Uterus (tissue), 3 donors: ENCODE measurements at regions not wholly inside any gene's neighbourhood (a gene's known extent, or its start where the extent isn't known, plus 50 kb on each side); places are given as distances from the start of the nearest gene placed in this dataset.

Experiments used
- DNase-seq, 2 donors: peaks; one replicate each; pipeline ENCODE4 v3.0.0-alpha.2; 2019 to 2020
- H3K27ac ChIP-seq, 2 donors: fragments of 200-600 bp; sonication (generic); 1 replicate in 1 of 2; 2 replicates in 1 of 2; pipeline ENCODE4 v1.5.1; 2016 to 2018
- H3K27me3 ChIP-seq, 2 donors: fragments of 200-600 bp; sonication (generic); one replicate each; pipeline ENCODE4 v1.5.1; 2018 to 2019; ENCODE audit warnings: control low read depth in 1 of 2
- H3K36me3 ChIP-seq, 2 donors: fragments of 200-600 bp; sonication (generic); one replicate each; pipeline ENCODE4 v1.5.1; 2019; ENCODE audit warnings: control low read depth in 1 of 2
- H3K4me1 ChIP-seq, 2 donors: fragments of 200-600 bp; sonication (generic); one replicate each; pipeline ENCODE4 v1.5.1; 2018 to 2019; ENCODE audit warnings: control low read depth in 1 of 2
- H3K4me3 ChIP-seq, 2 donors: fragments of 200-600 bp; sonication (generic); 1 replicate in 1 of 2; 2 replicates in 1 of 2; pipeline ENCODE4 v1.5.1; 2018 to 2019; ENCODE audit warnings: mild to moderate bottlenecking in 1 of 2
- H3K9me3 ChIP-seq, 2 donors: fragments of 200-600 bp; sonication (generic); one replicate each; pipeline ENCODE4 v1.5.1; 2019; ENCODE audit warnings: control low read depth in 1 of 2
- POLR2A ChIP-seq, 2 donors: fragments of 450-650 bp; IDR thresholded peaks; one replicate each; pipeline ENCODE4 v1.6.1; 2016; ENCODE audit warnings: antibody characterized with exemption in 2 of 2, mild to moderate bottlenecking in 1 of 2, moderate library complexity in 1 of 2
- intact Hi-C: fragments of 100-400 bp; cut with DNase I; formaldehyde crosslinking; loops from one replicate; pipeline ENCODE4 v1.15.1; 2023; ENCODE audit warnings: low total_unique reads
- TF ChIP-seq, protein P1 (sequence below), 4 experiments: fragments of 200-600 bp in 2 of 4; fragments of 450-650 bp in 2 of 4; sonication (generic) in 2 of 4; IDR thresholded peaks; one replicate each; pipeline ENCODE4 v1.5.1; 2016 to 2019; ENCODE audit warnings: antibody characterized with exemption in 4 of 4, mild to moderate bottlenecking in 2 of 4, moderate library complexity in 1 of 4
- donor health status: DM: yes; HTN: yes; CAD: no.

DNA sequence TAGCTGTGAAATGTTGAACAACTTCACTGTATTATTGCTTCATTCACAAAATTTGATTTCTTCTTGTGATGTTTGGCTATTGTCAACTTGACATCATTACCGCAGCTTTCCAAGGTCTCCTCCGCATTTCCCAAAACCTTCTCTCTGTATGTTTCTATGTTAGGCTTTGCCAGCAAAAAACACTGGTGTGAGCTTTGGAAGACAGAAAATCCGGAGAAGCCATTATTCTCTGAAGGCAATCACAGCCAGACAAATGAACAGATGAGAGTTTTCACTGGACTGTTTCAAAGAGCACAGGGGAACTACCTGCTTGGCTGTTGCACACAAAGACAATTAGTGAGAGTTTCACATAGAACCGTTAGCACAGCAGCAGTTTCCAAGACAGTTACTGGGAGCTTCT is 609.6 kb downstream of the BRINP3 start:
- intact Hi-C loops: no loop called here
- H3K9me3 ChIP-seq: no peaks in the 10 kb centered on the region
- no peaks in the 10 kb centered on the region for H3K4me1 ChIP-seq
- H3K27ac ChIP-seq: no peak overlapping the region
- no peaks in the 10 kb centered on the region for H3K36me3 ChIP-seq
- no peak overlapping the region for H3K4me3 ChIP-seq
- no peak for DNase-seq
- no peaks in the 10 kb centered on the region for H3K27me3 ChIP-seq
- no peak for TF ChIP-seq POLR2A (IDR thresholded peaks at IDR 0.05)
- TF ChIP-seq, protein P1, sequence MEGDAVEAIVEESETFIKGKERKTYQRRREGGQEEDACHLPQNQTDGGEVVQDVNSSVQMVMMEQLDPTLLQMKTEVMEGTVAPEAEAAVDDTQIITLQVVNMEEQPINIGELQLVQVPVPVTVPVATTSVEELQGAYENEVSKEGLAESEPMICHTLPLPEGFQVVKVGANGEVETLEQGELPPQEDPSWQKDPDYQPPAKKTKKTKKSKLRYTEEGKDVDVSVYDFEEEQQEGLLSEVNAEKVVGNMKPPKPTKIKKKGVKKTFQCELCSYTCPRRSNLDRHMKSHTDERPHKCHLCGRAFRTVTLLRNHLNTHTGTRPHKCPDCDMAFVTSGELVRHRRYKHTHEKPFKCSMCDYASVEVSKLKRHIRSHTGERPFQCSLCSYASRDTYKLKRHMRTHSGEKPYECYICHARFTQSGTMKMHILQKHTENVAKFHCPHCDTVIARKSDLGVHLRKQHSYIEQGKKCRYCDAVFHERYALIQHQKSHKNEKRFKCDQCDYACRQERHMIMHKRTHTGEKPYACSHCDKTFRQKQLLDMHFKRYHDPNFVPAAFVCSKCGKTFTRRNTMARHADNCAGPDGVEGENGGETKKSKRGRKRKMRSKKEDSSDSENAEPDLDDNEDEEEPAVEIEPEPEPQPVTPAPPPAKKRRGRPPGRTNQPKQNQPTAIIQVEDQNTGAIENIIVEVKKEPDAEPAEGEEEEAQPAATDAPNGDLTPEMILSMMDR (IDR thresholded peaks at IDR 0.05): no peak

DNA sequence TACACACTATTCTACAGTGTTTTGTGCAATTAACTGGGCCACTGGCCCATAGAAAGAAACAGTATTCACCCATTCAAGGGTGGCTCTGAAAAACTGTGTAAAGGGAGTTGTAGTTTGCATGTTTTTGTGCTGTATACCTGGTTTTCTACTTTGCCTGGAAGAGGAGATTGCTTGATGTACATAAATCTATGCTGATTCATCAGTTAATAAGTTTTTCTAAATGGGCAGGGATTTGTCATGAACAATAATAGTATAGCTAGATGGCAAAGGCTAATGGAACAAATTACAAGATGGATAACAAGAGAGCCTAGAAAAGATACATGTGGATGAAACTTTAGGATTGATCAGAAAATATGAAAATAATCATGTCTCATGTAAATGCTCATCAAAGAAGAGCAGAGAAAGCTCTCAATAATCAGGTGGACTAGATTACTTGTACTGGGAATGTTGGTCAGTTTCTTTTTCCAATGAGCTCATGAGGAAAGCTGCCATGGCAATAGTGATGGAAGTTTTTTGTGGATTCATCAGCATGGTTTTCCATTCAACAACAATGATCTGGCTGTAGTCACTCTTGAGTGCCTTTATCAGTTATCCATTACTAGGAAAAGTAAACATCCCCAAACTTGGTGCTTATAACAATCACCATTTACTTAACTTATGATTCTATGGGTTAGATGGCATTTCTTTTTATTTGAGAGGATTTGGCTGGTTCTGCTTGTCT is 602.8 kb downstream of the BRINP3 start:
- intact Hi-C loops: no loop called here
- TF ChIP-seq POLR2A (IDR thresholded peaks at IDR 0.05): no peak
- TF ChIP-seq, protein P1 (IDR thresholded peaks at IDR 0.05): no peak

DNA sequence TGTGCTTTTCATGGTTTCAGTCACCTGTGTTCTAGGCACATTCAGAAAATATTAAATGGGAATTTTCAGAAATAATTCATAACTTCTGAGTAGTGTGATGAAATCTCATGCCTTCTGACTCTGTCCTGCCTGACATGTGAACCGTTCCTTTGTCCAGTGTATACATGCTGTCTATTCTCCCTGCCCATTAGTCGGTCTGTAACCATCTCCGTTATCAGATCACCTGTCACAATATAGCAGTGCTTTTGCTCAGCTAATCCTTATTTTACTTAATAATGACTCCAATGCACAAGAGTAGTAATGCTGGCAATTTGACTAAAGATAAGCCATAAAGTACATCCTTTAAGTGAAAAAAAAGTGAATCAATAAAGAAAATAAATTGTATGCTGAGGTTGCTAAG is 597.5 kb downstream of the BRINP3 start:
- no peaks in the 10 kb centered on the region for H3K4me1 ChIP-seq
- no peak overlapping the region for H3K4me3 ChIP-seq
- no peak for DNase-seq
- H3K9me3 ChIP-seq: no peaks in the 10 kb centered on the region
- intact Hi-C loops: no loop called here
- no peak overlapping the region for H3K27ac ChIP-seq
- no peak for TF ChIP-seq POLR2A (IDR thresholded peaks at IDR 0.05)
- TF ChIP-seq, protein P1 (IDR thresholded peaks at IDR 0.05): no peak
- H3K27me3 ChIP-seq: no peaks in the 10 kb centered on the region
- no peaks in the 10 kb centered on the region for H3K36me3 ChIP-seq

More for the DNA sequence above, 602.8 kb downstream of the BRINP3 start:
- no peak for DNase-seq
- no peaks in the 10 kb centered on the region for H3K9me3 ChIP-seq
- no peaks in the 10 kb centered on the region for H3K36me3 ChIP-seq
- H3K27me3 ChIP-seq: no peaks in the 10 kb centered on the region
- no peak overlapping the region for H3K4me3 ChIP-seq
- no peak overlapping the region for H3K27ac ChIP-seq
- no peaks in the 10 kb centered on the region for H3K4me1 ChIP-seq

DNA sequence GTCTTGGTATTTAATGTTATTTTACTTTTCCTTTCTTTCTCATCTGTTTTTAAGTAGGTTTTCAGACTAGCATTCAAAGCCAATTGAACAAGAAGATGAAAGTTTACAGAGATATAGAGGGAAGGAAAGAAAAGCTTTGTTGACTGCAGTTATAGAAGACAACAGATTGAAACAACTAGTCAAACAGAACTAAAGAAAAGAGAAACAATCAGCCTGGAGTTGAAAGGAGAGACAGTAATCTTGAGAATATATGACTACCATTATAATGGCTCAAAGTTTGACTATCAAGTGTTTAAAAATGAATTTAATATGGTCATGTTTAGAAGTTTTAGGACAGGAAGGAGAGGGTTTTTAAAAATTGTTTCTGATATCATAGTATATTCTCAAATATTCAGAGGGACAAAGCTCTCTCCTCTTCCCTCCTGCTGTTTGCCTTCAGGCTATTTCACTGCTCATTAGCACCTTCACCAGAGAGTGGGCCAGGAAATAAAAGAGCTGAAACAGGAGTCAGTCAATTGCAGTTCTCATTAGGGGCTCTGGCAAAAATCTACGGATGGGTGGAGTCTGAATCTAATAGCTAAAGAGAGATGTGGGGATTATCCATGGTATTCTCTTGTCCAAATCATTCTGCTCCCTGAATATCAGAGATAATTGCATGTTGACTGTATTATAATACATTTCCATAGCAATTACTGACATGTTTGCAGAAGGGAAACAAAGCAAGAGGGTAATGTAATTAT is 577.8 kb downstream of the BRINP3 start:
- Histone ChIP-seq H3K36me3 (no peaks in the 10 kb centered on the region), H3K27ac (no peak overlapping the region), H3K4me3 (no peak overlapping the region), H3K9me3 (no peaks in the 10 kb centered on the region), H3K27me3 (no peaks in the 10 kb centered on the region), H3K4me1 (no peaks in the 10 kb centered on the region)
- TF ChIP-seq POLR2A (IDR thresholded peaks at IDR 0.05): no peak
- TF ChIP-seq, protein P1 (IDR thresholded peaks at IDR 0.05): no peak
- intact Hi-C loops: no loop called here
- DNase-seq: no peak

DNA sequence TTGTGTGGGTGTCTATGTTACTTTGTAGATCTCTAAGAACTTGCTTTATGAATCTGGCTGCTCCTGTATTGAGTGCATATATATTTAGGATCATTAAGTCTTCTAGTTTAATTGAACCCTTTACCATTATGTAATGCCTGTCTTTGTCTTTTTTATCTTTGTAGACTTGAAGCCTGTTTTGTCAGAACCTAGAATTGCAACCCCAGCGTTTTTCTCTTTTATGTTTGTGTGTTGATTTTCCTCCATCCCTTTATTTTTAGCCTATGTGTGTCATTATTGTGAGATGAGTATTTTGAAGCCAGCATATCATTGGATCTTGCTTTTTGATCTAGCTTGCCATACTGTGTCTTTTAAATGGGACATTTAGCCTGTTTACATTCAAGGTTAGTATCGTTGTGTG is 573.2 kb downstream of the BRINP3 start:
- no peaks in the 10 kb centered on the region for H3K36me3 ChIP-seq
- no peak for TF ChIP-seq POLR2A (IDR thresholded peaks at IDR 0.05)
- TF ChIP-seq, protein P1 (IDR thresholded peaks at IDR 0.05): no peak
- H3K4me1 ChIP-seq: no peaks in the 10 kb centered on the region
- DNase-seq: no peak
- no peaks in the 10 kb centered on the region for H3K27me3 ChIP-seq
- H3K27ac ChIP-seq: no peak overlapping the region
- H3K9me3 ChIP-seq: no peaks in the 10 kb centered on the region
- intact Hi-C loops: no loop called here
- no peak overlapping the region for H3K4me3 ChIP-seq
